Gastrocnemius medialis (tissue), 4 donors: ENCODE measurements at regions not wholly inside any gene's neighbourhood (a gene's known extent, or its start where the extent isn't known, plus 50 kb on each side); places are given as distances from the start of the nearest gene placed in this dataset.

Experiments used
- ATAC-seq, 2 donors: fragments of 150-250 bp; one replicate each; pipeline ENCODE4 v1.9.1; 2016
- DNase-seq, 2 donors: peaks; one replicate each; pipeline ENCODE4 v3.0.0-alpha.2; 2019
- H3K27ac ChIP-seq, 4 donors: fragments of 200-600 bp; sonication (generic); 1 replicate in 1 of 4; 2 replicates in 3 of 4; pipeline ENCODE4 v1.5.1; 2016 to 2018; ENCODE audit warnings: mild to moderate bottlenecking in 2 of 4, moderate library complexity in 1 of 4
- H3K27me3 ChIP-seq, 3 donors: fragments of 200-600 bp; sonication (generic) in 2 of 3; 1 replicate in 1 of 3; 2 replicates in 2 of 3; pipeline versions ENCODE4 v1.5.1 to v1.6.0; 2016 to 2019; ENCODE audit warnings: mild to moderate bottlenecking in 1 of 3, moderate library complexity in 1 of 3
- H3K36me3 ChIP-seq, 2 donors: fragments of 200-600 bp; sonication (generic) in 1 of 2; one replicate each; pipeline ENCODE4 v1.5.1; 2017 to 2018
- H3K4me1 ChIP-seq, 2 donors: fragments of 200-600 bp; sonication (generic) in 1 of 2; one replicate each; pipeline ENCODE4 v1.5.1; 2016 to 2017; ENCODE audit warnings: mild to moderate bottlenecking in 2 of 2
- H3K4me3 ChIP-seq, 4 donors: fragments of 200-600 bp; sonication (generic) in 3 of 4; 1 replicate in 1 of 4; 2 replicates in 3 of 4; pipeline ENCODE4 v1.5.1; 2016 to 2019; ENCODE audit warnings: mild to moderate bottlenecking in 2 of 4
- H3K9me3 ChIP-seq, 3 donors: fragments of 200-600 bp; sonication (generic) in 2 of 3; 1 replicate in 1 of 3; 2 replicates in 2 of 3; pipeline ENCODE4 v1.5.1; 2016 to 2019
- POLR2A ChIP-seq, 2 donors: fragments of 450-650 bp; IDR thresholded peaks; one replicate each; pipeline ENCODE4 v1.6.1; 2017; ENCODE audit warnings: antibody characterized with exemption in 2 of 2, mild to moderate bottlenecking in 2 of 2, moderate library complexity in 2 of 2
- in situ Hi-C, 4 donors: fragments of 200-750 bp; cut with MboI; loops; one replicate each; pipeline versions ENCODE4 v1.15.0 to v1.8.0; 2017; ENCODE audit warnings: low sequenced_read_pairs in 4 of 4
- intact Hi-C: fragments of 100-400 bp; cut with DNase I; formaldehyde crosslinking; loops from one replicate; pipeline ENCODE4 v1.15.1; 2023; ENCODE audit warnings: low total_unique reads
- TF ChIP-seq, protein P1 (sequence below), 5 experiments: fragments of 450-650 bp in 3 of 5; fragments of 200-600 bp in 2 of 5; sonication (generic) in 2 of 5; IDR thresholded peaks in 4 of 5; conservative IDR thresholded peaks in 1 of 5; 1 replicate in 4 of 5; 2 replicates in 1 of 5; pipeline ENCODE4 v1.5.1; 2016 to 2019; ENCODE audit warnings: antibody characterized with exemption in 5 of 5, mild to moderate bottlenecking in 3 of 5, moderate library complexity in 3 of 5

DNA sequence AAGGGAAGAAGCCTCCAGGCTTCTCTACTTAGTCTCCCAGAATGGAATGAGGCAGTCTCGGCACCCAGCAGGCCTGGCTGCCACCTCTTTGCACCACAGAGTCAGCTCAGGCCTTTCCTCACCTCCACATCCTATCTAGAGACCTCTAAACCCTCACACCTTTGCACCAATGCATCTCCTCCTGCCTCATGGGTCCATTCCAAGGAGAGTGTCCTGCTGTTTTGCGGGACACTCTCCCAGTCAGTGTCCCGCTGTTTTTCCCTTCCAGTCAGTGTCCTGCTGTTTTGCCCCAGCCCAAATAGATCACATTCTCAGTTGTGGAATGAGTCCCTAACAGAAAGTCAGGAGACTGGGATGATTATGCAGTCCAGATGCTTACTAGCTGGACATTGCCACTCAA lies 185.6 kb upstream of the CAMK1G start:
- no peaks in the 10 kb centered on the region for H3K36me3 ChIP-seq
- DNase-seq (no peak), ATAC-seq (no peak)
- H3K9me3 ChIP-seq: no peaks in the 10 kb centered on the region
- no peaks in the 10 kb centered on the region for H3K4me1 ChIP-seq
- H3K27me3 ChIP-seq: no peaks in the 10 kb centered on the region
- intact Hi-C loops (no loop called here), in situ Hi-C loops (no loop called here)
- TF ChIP-seq POLR2A (IDR thresholded peaks at IDR 0.05): no peak
- TF ChIP-seq, protein P1, sequence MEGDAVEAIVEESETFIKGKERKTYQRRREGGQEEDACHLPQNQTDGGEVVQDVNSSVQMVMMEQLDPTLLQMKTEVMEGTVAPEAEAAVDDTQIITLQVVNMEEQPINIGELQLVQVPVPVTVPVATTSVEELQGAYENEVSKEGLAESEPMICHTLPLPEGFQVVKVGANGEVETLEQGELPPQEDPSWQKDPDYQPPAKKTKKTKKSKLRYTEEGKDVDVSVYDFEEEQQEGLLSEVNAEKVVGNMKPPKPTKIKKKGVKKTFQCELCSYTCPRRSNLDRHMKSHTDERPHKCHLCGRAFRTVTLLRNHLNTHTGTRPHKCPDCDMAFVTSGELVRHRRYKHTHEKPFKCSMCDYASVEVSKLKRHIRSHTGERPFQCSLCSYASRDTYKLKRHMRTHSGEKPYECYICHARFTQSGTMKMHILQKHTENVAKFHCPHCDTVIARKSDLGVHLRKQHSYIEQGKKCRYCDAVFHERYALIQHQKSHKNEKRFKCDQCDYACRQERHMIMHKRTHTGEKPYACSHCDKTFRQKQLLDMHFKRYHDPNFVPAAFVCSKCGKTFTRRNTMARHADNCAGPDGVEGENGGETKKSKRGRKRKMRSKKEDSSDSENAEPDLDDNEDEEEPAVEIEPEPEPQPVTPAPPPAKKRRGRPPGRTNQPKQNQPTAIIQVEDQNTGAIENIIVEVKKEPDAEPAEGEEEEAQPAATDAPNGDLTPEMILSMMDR (IDR thresholded peaks at IDR 0.05 in 4 of 5, conservative IDR thresholded peaks at IDR 0.05 in 1 of 5): no peak
- H3K4me3 ChIP-seq: no peak overlapping the region
- no peak overlapping the region for H3K27ac ChIP-seq

DNA sequence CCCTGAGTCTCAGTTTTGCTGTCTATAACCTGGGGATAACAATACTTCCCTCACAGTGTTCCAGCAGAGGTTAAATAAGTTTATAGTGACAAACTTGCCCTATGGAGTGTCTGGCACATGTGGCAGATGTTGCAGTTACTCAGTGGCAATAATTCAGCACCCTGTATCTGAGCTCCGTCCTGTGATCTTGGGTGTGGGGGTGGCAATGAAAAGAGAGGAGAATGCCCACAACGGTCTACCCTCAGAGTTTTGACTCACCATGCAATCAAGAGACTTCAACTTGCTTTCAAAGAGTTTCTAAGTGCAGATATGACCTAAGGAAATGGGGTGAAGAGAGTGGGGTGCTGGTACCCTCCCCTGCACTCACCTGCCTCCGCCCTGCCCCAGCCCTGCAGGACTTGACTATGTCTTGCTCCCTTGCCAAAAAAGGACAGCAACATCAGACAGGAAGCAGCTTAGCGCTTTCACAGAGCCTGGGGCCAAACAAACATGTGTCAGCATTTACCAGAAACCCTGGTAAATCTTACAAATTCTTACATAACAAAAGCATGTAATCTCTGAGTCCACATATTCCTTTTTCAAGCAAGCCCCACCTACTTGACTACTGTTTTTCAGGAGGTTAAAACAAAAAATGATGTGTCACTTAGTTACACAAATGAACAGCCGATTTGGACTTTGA lies 185.1 kb upstream of the CAMK1G start:
- DNase-seq: peak in 1 of 2 donors; percentile 16
- in situ Hi-C loops: no loop called here
- ATAC-seq: peak in 1 of 2 donors; percentile 46
- no peaks in the 10 kb centered on the region for H3K36me3 ChIP-seq
- intact Hi-C loops: no loop called here
- no peak for TF ChIP-seq POLR2A (IDR thresholded peaks at IDR 0.05)
- TF ChIP-seq, protein P1 (IDR thresholded peaks at IDR 0.05 in 4 of 5, conservative IDR thresholded peaks at IDR 0.05 in 1 of 5): no peak
- H3K9me3 ChIP-seq: no peaks in the 10 kb centered on the region
- H3K27ac ChIP-seq: no peak overlapping the region
- no peak overlapping the region for H3K4me3 ChIP-seq
- no peaks in the 10 kb centered on the region for H3K27me3 ChIP-seq
- no peaks in the 10 kb centered on the region for H3K4me1 ChIP-seq

DNA sequence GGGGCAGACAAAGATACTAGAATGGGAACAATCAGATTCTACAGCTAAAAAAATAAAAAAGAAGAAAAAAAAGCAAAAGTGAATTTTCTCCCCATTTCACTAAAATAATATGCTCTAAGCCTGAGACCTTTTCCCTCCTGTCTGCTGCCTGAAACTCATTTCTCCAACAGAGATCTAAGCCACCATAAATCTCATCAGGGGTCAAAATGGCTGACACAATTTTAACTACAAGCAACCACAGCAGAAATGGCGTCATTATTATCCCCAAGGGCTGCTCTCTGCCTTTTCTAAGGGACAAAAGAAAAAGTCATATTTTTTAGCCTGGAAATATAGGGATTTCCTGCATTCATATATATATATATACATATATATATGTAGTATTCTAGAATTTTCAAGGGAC lies 183.7 kb upstream of the CAMK1G start:
- no peaks in the 10 kb centered on the region for H3K27me3 ChIP-seq
- in situ Hi-C loops: no loop called here
- ATAC-seq (no peak), DNase-seq (no peak)
- TF ChIP-seq POLR2A (IDR thresholded peaks at IDR 0.05): no peak
- TF ChIP-seq, protein P1 (IDR thresholded peaks at IDR 0.05 in 4 of 5, conservative IDR thresholded peaks at IDR 0.05 in 1 of 5): no peak
- H3K9me3 ChIP-seq: no peaks in the 10 kb centered on the region
- intact Hi-C loops: no loop called here
- no peak overlapping the region for H3K27ac ChIP-seq
- H3K4me3 ChIP-seq: no peak overlapping the region
- H3K36me3 ChIP-seq: no peaks in the 10 kb centered on the region
- no peaks in the 10 kb centered on the region for H3K4me1 ChIP-seq

DNA sequence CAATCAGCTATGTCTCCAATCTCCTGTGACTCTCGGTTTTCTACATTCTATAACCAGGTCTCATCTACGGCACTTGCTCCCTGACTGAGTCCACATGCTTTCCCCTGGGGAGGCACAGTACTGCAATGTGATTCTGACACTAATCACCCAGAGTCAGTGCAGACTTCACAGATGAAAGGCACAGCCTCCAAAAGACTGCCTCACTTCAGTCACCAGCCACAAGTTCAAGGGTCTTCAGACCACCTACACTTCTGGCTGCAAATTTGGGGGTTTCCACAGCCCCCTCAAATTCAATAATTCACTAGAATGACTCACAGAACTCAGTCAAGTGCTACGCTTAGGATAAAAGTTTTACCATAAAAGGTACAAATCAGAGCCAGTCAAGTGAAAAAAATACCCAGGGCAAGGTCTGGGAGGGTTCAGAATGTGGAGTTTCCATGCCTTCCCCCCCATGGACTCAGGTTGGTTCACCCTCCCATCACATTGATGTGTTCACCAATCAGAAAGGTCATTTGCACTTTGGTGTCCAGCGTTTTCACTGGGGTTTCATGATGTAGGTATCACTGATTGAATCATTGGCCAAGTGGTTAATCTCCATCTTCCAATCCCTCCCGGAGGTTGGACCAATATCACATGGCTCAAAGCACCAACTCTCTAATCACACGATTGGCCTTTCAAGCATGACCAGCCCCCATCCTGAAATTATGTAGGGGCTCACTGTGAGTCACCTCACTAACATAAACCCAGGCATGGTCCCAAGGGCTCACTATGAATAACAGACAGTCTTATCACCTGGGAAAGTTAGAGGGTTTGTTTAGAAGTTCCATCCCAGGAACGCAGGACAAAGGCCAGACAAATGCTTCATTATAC lies 182.9 kb upstream of the CAMK1G start:
- no peaks in the 10 kb centered on the region for H3K27me3 ChIP-seq
- H3K4me3 ChIP-seq: no peak overlapping the region
- in situ Hi-C loops (no loop called here), intact Hi-C loops (no loop called here)
- no peaks in the 10 kb centered on the region for H3K36me3 ChIP-seq
- DNase-seq: no peak
- H3K9me3 ChIP-seq: no peaks in the 10 kb centered on the region
- H3K4me1 ChIP-seq: no peaks in the 10 kb centered on the region
- no peak overlapping the region for H3K27ac ChIP-seq
- no peak for ATAC-seq
- no peak for TF ChIP-seq POLR2A (IDR thresholded peaks at IDR 0.05)
- TF ChIP-seq, protein P1 (IDR thresholded peaks at IDR 0.05 in 4 of 5, conservative IDR thresholded peaks at IDR 0.05 in 1 of 5): no peak
